Neural crest cell (in vitro differentiated cells): ENCODE measurements at regions not wholly inside any gene's neighbourhood (a gene's known extent, or its start where the extent isn't known, plus 50 kb on each side); places are given as distances from the start of the nearest gene placed in this dataset.

Experiments used
- DNase-seq: peaks from one replicate; pipeline ENCODE4 v3.0.0; 2021; ENCODE audit warnings: low read depth, mixed read lengths, low spot score
- H3K27ac Mint-ChIP-seq: one replicate; pipeline ENCODE4 v1.8.0; 2021; ENCODE audit warnings: mild to moderate bottlenecking, mixed read lengths; ENCODE audit not compliant: unreplicated experiment
- H3K27me3 Mint-ChIP-seq: 2 replicates; pipeline ENCODE4 v1.8.0; 2021; ENCODE audit warnings: low read depth, mild to moderate bottlenecking, mixed read lengths
- H3K36me3 Mint-ChIP-seq: 2 replicates; pipeline ENCODE4 v1.8.0; 2021; ENCODE audit warnings: low read depth, mild to moderate bottlenecking, mixed read lengths
- H3K4me1 Mint-ChIP-seq: 2 replicates; pipeline ENCODE4 v1.8.0; 2021; ENCODE audit warnings: mixed read lengths
- H3K4me3 Mint-ChIP-seq: one replicate; pipeline ENCODE4 v1.8.0; 2021; ENCODE audit warnings: mild to moderate bottlenecking, mixed read lengths
- H3K9me3 Mint-ChIP-seq: 2 replicates; pipeline ENCODE4 v1.8.0; 2021; ENCODE audit warnings: mixed read lengths
- TF ChIP-seq, protein P1 (sequence below): fragments of 200-600 bp; sonication (generic); conservative IDR thresholded peaks from 2 replicates; pipeline ENCODE4 v1.5.0; 2021; ENCODE audit warnings: antibody characterized with exemption, mild to moderate bottlenecking

DNA sequence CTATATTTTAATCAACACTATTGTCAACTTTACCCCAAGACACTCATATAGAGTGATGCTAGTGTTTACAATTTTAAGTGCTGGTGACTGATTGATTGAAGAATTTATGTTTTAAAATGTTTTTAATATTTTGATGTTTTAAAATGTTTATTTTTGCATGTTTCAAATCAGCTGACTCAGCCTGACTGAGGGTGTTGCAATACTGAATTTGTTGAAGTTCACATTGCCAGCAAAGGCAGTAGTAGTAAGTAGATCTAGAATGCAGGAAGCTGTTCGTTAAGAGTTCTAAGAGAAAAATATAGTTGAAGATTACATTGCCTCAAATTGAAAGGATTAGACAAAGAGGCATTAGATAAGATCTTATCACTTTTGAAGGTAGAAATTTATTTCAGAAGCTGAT lies 977.6 kb downstream of the IGSF11 start:
- H3K4me1 Mint-ChIP-seq, result no peaks in the 10 kb centered on the region
- no peaks in the 10 kb centered on the region for H3K9me3 Mint-ChIP-seq
- no peak for DNase-seq
- H3K36me3 Mint-ChIP-seq, result no peaks in the 10 kb centered on the region
- TF ChIP-seq, protein P1, sequence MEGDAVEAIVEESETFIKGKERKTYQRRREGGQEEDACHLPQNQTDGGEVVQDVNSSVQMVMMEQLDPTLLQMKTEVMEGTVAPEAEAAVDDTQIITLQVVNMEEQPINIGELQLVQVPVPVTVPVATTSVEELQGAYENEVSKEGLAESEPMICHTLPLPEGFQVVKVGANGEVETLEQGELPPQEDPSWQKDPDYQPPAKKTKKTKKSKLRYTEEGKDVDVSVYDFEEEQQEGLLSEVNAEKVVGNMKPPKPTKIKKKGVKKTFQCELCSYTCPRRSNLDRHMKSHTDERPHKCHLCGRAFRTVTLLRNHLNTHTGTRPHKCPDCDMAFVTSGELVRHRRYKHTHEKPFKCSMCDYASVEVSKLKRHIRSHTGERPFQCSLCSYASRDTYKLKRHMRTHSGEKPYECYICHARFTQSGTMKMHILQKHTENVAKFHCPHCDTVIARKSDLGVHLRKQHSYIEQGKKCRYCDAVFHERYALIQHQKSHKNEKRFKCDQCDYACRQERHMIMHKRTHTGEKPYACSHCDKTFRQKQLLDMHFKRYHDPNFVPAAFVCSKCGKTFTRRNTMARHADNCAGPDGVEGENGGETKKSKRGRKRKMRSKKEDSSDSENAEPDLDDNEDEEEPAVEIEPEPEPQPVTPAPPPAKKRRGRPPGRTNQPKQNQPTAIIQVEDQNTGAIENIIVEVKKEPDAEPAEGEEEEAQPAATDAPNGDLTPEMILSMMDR, result no peak
- H3K4me3 Mint-ChIP-seq, result no peak overlapping the region
- no peaks in the 10 kb centered on the region for H3K27me3 Mint-ChIP-seq
- no peak overlapping the region for H3K27ac Mint-ChIP-seq

DNA sequence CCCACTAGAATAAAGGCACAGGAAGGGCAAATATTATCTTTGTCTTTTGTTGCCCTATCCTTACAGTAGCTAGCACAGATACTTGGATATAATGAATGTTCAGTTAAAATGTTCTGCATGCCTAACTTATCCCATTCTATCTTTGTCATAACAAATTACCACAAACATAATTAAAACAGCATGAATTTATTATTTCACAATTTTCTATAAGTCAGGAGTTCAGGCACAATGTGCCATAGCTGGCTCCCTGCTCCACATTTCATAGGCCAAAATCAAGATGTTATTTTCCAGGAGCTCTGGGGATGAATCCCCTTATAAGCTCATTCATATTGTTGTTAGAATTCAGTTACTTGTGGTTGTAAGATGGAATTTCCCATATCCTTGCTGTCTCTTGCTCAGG lies 975.5 kb downstream of the IGSF11 start:
- Mint-ChIP-seq H3K4me3 (no peak overlapping the region), H3K36me3 (no peaks in the 10 kb centered on the region), H3K9me3 (no peaks in the 10 kb centered on the region), H3K27me3 (no peaks in the 10 kb centered on the region), H3K27ac (no peak overlapping the region), H3K4me1 (no peaks in the 10 kb centered on the region)
- TF ChIP-seq, protein P1, result no peak
- no peak for DNase-seq

DNA sequence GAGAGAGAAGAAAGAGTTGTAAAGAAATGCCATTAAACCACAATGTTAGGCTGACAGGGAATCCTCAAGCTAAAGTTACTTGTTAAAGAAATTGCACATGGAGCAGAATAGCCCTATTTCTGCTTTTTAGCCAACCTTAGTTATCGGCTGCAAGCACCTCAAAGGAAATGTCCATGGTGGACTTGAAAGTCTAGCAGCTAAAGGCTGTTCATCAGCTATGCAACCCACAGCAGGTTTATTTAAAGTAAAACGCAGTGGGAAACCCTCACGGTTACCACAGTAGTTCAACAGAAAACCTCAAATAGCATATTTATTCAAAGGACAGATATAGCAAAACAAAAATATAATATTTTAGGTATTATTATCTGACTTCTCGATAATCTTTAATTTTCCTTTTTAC lies 967.2 kb downstream of the IGSF11 start:
- no peaks in the 10 kb centered on the region for H3K36me3 Mint-ChIP-seq
- H3K4me3 Mint-ChIP-seq, result no peak overlapping the region
- no peaks in the 10 kb centered on the region for H3K4me1 Mint-ChIP-seq
- H3K27ac Mint-ChIP-seq, result no peak overlapping the region
- TF ChIP-seq, protein P1, result no peak
- H3K27me3 Mint-ChIP-seq, result no peaks in the 10 kb centered on the region
- peaks cover 3% of the 10 kb centered on the region for H3K9me3 Mint-ChIP-seq
- DNase-seq, result no peak

DNA sequence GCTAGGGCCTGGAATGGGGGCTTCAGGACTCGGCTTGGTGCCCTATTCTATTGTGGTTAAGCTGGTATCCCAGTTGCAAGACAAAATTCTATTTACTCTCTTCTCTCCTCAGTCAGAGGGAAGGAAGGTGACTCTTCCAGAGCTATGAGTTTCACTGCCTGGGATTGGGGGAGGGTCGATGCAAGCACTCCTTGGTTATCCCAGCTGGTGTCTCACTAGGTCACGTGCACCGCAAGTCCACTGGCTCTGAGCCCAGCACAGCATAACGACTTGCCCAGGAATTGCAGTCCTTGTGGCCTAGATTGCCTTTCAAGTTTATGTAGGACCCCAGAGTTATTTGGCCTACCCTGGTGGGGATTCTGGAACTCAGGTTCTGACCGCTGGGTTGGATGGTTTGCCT lies 958.8 kb downstream of the IGSF11 start:
- no peak for DNase-seq
- H3K4me3 Mint-ChIP-seq, result no peak overlapping the region
- H3K27ac Mint-ChIP-seq, result no peak overlapping the region
- H3K9me3 Mint-ChIP-seq, result peaks cover 11% of the 10 kb centered on the region
- H3K36me3 Mint-ChIP-seq, result no peaks in the 10 kb centered on the region
- TF ChIP-seq, protein P1, result no peak
- no peaks in the 10 kb centered on the region for H3K4me1 Mint-ChIP-seq
- H3K27me3 Mint-ChIP-seq, result no peaks in the 10 kb centered on the region

DNA sequence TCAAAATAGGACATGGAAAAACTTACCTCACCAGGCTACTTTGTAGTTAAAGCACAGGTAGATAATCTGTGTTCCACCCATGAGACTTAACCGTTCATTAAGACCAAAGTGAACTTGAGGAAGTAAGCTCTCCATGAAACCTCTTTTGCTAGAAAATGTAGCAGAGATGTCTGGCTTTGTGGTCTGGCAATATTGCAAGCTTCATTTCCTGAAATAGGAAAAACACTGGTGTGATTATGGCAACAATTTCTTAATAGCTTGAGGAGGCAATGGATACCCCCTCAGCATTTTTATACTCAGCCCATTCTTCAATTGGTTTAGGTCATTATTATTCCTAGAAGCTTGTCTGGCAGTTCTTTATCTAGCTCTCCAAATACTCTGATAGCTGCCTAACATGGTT lies 957.3 kb downstream of the IGSF11 start:
- DNase-seq, result no peak
- H3K9me3 Mint-ChIP-seq, result peaks cover 9% of the 10 kb centered on the region
- H3K36me3 Mint-ChIP-seq, result no peaks in the 10 kb centered on the region
- no peak overlapping the region for H3K4me3 Mint-ChIP-seq
- H3K27ac Mint-ChIP-seq, result no peak overlapping the region
- no peaks in the 10 kb centered on the region for H3K4me1 Mint-ChIP-seq
- H3K27me3 Mint-ChIP-seq, result no peaks in the 10 kb centered on the region
- TF ChIP-seq, protein P1, result no peak

DNA sequence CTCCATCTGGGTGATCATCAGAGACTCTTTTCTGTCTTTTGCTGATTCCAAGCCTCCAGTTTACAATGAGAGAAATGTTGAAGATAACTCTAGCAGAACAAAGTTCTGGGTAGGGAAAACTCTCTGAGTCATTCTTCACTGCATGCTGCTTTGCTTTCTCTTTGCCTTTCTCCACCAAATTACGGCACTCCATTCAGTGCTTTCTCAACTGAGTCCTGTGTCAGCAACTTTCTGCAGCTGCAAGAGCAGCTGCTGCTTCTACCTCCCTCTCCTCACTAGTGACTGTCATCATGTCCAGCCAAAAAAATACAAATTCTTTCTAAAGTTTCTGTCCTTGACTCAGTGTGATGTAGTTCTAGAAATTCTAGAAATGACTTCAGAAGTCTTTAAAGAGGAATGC lies 953.8 kb downstream of the IGSF11 start:
- Mint-ChIP-seq H3K27ac (no peak overlapping the region), H3K4me1 (no peaks in the 10 kb centered on the region), H3K9me3 (no peaks in the 10 kb centered on the region)

More for the DNA sequence above, 953.8 kb downstream of the IGSF11 start:
- no peak for DNase-seq
- Mint-ChIP-seq H3K4me3 (no peak overlapping the region), H3K27me3 (no peaks in the 10 kb centered on the region), H3K36me3 (no peaks in the 10 kb centered on the region)
- TF ChIP-seq, protein P1, result no peak
